ENCODE measurements at regions not wholly inside any gene's neighbourhood (a gene's known extent, or its start where the extent isn't known, plus 50 kb on each side); places are given as distances from the start of the nearest gene placed in this dataset.

DNA sequence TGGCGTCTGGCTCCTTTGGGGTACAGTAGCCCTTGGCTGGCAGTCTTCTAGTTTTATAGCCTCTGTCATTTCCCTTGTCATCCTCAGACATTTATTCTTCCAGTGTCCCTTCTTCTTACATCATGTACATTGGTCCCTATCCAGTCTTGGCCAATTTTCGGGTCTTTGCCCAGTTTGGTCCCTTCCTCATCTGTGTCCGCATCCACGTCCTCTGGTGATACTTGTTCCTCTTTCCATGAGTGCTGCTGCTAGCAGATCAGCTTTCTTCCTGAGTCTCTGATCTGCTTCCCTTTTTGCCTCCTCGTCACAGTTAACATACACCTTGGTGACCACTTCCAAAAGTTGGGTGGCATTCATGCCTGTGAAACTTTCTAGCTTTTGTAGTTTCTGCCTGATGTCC lies 86.2 kb upstream of the GPR6 start:
- no peaks in the 10 kb centered on the region for H3K9me3 ChIP-seq
- no peak overlapping the region for H3K27ac ChIP-seq
- intact Hi-C loops (cut with DNase I; ENCODE audit: low total_unique reads) = no loop called here
- TF ChIP-seq, protein P1, sequence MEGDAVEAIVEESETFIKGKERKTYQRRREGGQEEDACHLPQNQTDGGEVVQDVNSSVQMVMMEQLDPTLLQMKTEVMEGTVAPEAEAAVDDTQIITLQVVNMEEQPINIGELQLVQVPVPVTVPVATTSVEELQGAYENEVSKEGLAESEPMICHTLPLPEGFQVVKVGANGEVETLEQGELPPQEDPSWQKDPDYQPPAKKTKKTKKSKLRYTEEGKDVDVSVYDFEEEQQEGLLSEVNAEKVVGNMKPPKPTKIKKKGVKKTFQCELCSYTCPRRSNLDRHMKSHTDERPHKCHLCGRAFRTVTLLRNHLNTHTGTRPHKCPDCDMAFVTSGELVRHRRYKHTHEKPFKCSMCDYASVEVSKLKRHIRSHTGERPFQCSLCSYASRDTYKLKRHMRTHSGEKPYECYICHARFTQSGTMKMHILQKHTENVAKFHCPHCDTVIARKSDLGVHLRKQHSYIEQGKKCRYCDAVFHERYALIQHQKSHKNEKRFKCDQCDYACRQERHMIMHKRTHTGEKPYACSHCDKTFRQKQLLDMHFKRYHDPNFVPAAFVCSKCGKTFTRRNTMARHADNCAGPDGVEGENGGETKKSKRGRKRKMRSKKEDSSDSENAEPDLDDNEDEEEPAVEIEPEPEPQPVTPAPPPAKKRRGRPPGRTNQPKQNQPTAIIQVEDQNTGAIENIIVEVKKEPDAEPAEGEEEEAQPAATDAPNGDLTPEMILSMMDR (IDR thresholded peaks at IDR 0.05) = no peak
- peak in 1 of 2 donors; percentile 66 for DNase-seq
- H3K27me3 ChIP-seq = no peaks in the 10 kb centered on the region
- no peaks in the 10 kb centered on the region for H3K36me3 ChIP-seq
- H3K4me3 ChIP-seq = no peak overlapping the region
- H3K4me1 ChIP-seq = no peaks in the 10 kb centered on the region

DNA sequence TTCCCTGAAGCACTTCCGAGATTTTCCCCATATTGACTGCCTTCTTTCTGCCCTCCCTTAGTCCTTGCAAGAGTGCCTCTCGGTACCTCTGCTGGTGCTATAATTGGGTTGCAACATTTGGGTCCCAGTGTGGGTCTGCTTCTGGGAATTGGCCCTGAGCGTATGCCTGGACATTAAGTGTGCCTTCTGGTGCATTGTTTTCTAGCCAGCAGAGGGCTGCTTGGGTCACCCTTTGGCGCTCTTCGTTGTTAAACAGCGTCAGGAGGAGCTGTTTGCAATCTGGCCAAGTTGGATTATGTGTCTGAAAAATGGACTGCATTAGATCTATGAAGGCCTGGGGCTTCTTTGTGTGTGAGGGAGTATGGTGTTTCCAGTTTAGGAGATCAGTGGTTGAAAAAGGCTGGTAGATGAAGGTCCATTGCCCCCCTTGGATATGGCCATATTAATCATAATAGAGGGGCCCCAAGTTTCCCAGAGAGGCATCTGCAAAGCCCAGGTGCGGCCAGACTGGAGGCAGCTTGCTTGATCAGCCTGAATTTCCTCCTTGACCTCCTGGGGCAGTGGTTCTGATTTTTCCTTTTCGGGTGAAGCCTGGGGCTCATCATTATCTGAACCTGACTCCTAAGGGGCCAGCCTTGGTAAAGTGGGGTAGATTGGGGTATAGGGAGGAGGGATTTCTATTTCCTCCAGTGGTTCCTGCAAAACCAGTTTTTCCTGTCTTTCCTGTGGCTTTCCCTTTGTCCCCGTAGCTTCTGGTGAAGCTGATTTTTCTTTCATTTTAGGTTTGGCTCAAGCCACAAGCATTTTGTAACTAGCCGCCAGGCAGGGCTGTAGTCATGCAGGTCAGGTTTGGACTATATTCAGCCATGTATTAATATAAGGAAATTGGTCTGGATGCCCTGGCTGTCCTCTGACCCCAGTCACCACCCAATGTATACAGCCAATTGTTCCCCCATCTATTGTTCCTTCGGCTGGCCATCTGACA lies 85.4 kb upstream of the GPR6 start:
- Histone ChIP-seq H3K27ac (no peak overlapping the region), H3K27me3 (no peaks in the 10 kb centered on the region), H3K4me1 (no peaks in the 10 kb centered on the region), H3K9me3 (no peaks in the 10 kb centered on the region), H3K4me3 (no peak overlapping the region), H3K36me3 (no peaks in the 10 kb centered on the region)
- intact Hi-C loops (cut with DNase I; ENCODE audit: low total_unique reads) = no loop called here
- TF ChIP-seq, protein P1 (IDR thresholded peaks at IDR 0.05) = no peak
- no peak for DNase-seq

DNA sequence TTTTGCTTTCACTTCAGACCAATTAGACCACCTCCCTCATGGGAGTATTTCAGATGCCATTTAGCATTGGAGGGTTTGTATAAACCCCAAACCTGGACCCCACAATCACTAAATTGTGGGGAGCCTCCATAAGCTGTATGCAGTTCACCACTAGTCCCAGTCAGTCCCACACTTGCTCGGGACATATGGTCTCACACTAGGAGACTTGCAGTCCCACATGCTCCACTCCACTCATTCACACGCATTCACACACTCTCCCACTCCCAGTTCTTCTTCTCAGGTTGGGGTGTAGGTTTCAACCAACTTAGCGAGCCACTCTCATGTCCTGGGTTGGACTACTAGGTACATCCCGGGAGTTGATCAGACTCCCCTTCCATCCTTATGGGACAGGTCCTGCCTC lies 84.5 kb upstream of the GPR6 start:
- Histone ChIP-seq H3K27me3 (no peaks in the 10 kb centered on the region), H3K36me3 (no peaks in the 10 kb centered on the region), H3K4me3 (no peak overlapping the region), H3K27ac (no peak overlapping the region), H3K4me1 (no peaks in the 10 kb centered on the region), H3K9me3 (no peaks in the 10 kb centered on the region)
- TF ChIP-seq, protein P1 (IDR thresholded peaks at IDR 0.05) = no peak
- intact Hi-C loops (cut with DNase I; ENCODE audit: low total_unique reads) = no loop called here
- no peak for DNase-seq

DNA sequence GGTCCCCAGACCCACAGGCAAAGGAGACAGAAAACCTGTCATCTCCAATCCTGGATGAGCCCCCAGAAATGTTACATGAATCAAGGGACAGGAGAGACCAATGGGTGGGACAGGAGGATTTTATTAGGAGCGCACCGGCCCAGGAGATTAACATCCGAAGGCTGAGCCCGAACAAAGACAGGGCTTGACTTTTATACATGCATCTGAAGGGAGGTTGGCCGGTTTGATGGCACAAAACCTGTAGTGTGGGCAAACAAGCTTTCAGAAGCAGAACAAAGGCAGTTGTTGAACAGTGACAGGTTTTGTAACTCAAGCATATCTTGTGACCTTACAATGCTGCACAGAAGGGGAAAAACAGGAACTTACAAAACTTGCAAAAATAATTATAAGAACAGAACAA lies 83.9 kb upstream of the GPR6 start:
- DNase-seq = no peak
- Histone ChIP-seq H3K9me3 (no peaks in the 10 kb centered on the region), H3K36me3 (no peaks in the 10 kb centered on the region), H3K4me1 (no peaks in the 10 kb centered on the region), H3K27ac (no peak overlapping the region), H3K4me3 (no peak overlapping the region), H3K27me3 (no peaks in the 10 kb centered on the region)
- TF ChIP-seq, protein P1 (IDR thresholded peaks at IDR 0.05) = no peak
- intact Hi-C loops (cut with DNase I; ENCODE audit: low total_unique reads) = no loop called here

DNA sequence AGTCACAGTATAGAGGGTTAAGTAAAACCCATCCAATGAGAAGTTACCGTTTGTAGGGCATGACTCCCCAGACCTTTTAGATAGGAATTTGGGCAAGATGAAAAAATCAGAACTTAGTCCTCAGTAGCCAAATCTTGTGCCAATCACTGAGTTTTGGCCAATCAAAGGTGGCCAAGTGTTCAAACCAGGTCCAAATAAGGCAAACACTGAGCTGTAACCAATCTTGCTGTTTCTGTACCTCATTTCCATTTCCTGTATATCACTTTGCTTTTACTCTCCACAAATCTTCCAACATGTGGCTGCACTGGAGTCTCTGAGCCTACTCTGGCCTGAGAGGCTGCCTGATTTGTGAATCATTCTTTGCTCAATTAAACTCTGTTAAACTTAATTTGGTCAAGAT lies 81.8 kb upstream of the GPR6 start:
- TF ChIP-seq, protein P1 (IDR thresholded peaks at IDR 0.05) = no peak
- Histone ChIP-seq H3K27ac (no peak overlapping the region), H3K9me3 (no peaks in the 10 kb centered on the region), H3K4me3 (no peak overlapping the region), H3K4me1 (no peaks in the 10 kb centered on the region), H3K27me3 (no peaks in the 10 kb centered on the region), H3K36me3 (no peaks in the 10 kb centered on the region)
- no peak for DNase-seq
- intact Hi-C loops (cut with DNase I; ENCODE audit: low total_unique reads) = loop anchor here (2.0 kb wide), 1 partner anchor 28 kb away; no protein-coding TSS in a partner anchor
